ENCODE measurements at regions not wholly inside any gene's neighbourhood (a gene's known extent, or its start where the extent isn't known, plus 50 kb on each side); places are given as distances from the start of the nearest gene placed in this dataset.

DNA sequence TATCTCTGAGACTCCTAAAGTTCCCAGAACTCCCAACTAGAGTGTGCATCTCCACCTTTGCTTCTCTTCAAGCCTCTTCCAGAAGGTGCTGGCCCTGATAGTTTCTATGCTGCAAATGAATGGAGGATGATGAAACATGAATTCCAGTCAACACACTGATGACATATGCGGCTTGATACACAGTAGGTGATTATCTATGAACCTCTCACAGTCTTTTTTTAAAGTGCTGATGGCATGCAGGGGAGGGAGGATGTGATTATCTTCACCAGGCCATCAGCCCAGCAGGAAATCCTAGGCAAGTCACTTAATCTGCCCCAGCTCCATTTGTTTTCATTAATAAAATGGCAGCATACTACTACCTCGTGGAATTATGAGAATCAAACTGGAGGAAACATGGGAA is 548.5 kb downstream of the SOX6 start:
- no peak for DNase-seq
- H3K27me3 ChIP-seq: no peaks in the 10 kb centered on the region
- no peaks in the 10 kb centered on the region for H3K9me3 ChIP-seq
- H3K27ac ChIP-seq: no peak overlapping the region
- TF ChIP-seq, protein P1, sequence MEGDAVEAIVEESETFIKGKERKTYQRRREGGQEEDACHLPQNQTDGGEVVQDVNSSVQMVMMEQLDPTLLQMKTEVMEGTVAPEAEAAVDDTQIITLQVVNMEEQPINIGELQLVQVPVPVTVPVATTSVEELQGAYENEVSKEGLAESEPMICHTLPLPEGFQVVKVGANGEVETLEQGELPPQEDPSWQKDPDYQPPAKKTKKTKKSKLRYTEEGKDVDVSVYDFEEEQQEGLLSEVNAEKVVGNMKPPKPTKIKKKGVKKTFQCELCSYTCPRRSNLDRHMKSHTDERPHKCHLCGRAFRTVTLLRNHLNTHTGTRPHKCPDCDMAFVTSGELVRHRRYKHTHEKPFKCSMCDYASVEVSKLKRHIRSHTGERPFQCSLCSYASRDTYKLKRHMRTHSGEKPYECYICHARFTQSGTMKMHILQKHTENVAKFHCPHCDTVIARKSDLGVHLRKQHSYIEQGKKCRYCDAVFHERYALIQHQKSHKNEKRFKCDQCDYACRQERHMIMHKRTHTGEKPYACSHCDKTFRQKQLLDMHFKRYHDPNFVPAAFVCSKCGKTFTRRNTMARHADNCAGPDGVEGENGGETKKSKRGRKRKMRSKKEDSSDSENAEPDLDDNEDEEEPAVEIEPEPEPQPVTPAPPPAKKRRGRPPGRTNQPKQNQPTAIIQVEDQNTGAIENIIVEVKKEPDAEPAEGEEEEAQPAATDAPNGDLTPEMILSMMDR (IDR thresholded peaks at IDR 0.05): no peak
- no peak for TF ChIP-seq POLR2A (IDR thresholded peaks at IDR 0.05)
- WGBS, 2 donors: 78 to 91% methylated on average over 2 of the region's 2 CpGs
- H3K4me1 ChIP-seq: no peaks in the 10 kb centered on the region
- H3K36me3 ChIP-seq (ENCODE audit: low read depth, missing control alignments): no peaks in the 10 kb centered on the region
- intact Hi-C loops (cut with DNase I; ENCODE audit: low total_unique reads): no loop called here
- H3K4me3 ChIP-seq: no peak overlapping the region

DNA sequence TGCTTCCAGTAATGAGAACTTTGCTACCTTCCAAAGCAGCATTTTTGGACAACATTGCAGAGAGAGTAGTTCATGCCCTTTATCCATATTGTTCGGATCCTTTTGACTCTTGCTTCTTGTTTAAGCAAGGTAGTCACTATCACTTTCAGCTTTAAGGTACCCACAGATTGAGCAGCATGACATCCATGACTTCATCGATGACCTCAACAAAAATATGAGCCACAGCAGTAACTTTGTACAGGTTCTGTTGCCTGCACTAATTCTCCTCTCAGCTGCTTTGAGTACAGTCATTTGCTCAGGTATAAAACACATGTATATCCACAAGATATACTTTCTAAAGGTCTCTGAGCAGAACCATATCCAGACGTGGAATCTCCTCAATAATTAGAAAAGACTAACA is 546.3 kb downstream of the SOX6 start:
- WGBS, 2 donors: 93 to 97% methylated on average over 3 of the region's 3 CpGs
- TF ChIP-seq POLR2A (IDR thresholded peaks at IDR 0.05): no peak
- TF ChIP-seq, protein P1 (IDR thresholded peaks at IDR 0.05): no peak
- Histone ChIP-seq H3K27me3 (no peaks in the 10 kb centered on the region), H3K4me3 (no peak overlapping the region), H3K36me3 (ENCODE audit: low read depth, missing control alignments) (no peaks in the 10 kb centered on the region), H3K9me3 (no peaks in the 10 kb centered on the region), H3K27ac (no peak overlapping the region), H3K4me1 (no peaks in the 10 kb centered on the region)
- no peak for DNase-seq
- intact Hi-C loops (cut with DNase I; ENCODE audit: low total_unique reads): no loop called here

- intact Hi-C loops (cut with DNase I; ENCODE audit: low total_unique reads): no loop called here
- Histone ChIP-seq H3K4me1 (no peaks in the 10 kb centered on the region), H3K9me3 (no peaks in the 10 kb centered on the region), H3K27me3 (no peaks in the 10 kb centered on the region), H3K27ac (no peak overlapping the region), H3K4me3 (no peak overlapping the region), H3K36me3 (ENCODE audit: low read depth, missing control alignments) (no peaks in the 10 kb centered on the region)
- TF ChIP-seq POLR2A (IDR thresholded peaks at IDR 0.05): no peak
- 53 to 58% methylated on average over 2 of the region's 2 CpGs for WGBS, 2 donors
- DNase-seq: no peak
These were observed 545.8 kb downstream of the SOX6 start for GRCh38 chr11:15810525-15810924.

GRCh38 chr11:15815246-15816195 is 540.8 kb downstream of the SOX6 start:
- intact Hi-C loops (cut with DNase I; ENCODE audit: low total_unique reads): no loop called here
- H3K36me3 ChIP-seq (ENCODE audit: low read depth, missing control alignments): no peaks in the 10 kb centered on the region
- TF ChIP-seq, protein P1 (IDR thresholded peaks at IDR 0.05): no peak
- no peak for TF ChIP-seq POLR2A (IDR thresholded peaks at IDR 0.05)
- no peak overlapping the region for H3K4me3 ChIP-seq
- no peaks in the 10 kb centered on the region for H3K9me3 ChIP-seq
- peaks cover 22% of the 10 kb centered on the region for H3K4me1 ChIP-seq
- H3K27ac ChIP-seq: no peak overlapping the region
- no peak for DNase-seq
- H3K27me3 ChIP-seq: no peaks in the 10 kb centered on the region
- WGBS, 2 donors: 77 to 87% methylated on average over 4 of the region's 4 CpGs

DNA sequence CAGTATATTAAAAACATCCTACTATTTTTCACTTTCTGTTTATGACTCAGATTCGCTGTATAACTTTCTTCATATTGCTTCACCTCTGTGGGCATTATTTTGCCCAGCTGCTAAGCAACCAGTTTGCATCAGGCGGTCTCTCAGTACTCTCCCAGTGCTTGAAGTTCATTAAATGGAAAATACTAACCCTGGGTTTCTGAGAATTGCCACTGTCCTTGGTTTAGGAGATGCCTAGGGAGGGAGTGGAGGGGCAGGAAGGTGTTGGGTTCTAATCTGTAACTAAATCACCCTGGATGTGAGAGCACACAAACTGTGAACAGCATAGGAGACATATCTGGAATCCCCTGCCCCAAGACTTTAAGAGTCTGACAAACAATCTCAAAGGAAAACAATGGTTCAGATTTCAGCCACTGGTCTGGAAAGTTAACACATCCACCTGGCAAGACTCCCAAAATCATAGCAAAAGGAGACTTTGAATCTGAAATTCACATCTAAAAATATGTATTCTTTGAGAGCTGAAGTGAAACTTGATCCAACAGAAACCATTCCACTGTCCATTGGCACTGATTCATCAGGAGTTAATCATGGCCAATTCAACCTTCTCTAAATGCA is 540.0 kb downstream of the SOX6 start:
- no peak for DNase-seq
- H3K4me1 ChIP-seq: peaks cover 22% of the 10 kb centered on the region

More for the DNA sequence above, 540.0 kb downstream of the SOX6 start:
- no peak for TF ChIP-seq POLR2A (IDR thresholded peaks at IDR 0.05)
- TF ChIP-seq, protein P1 (IDR thresholded peaks at IDR 0.05): no peak
- WGBS, 2 donors: 72 to 83% methylated on average over 2 of the region's 2 CpGs
- H3K36me3 ChIP-seq (ENCODE audit: low read depth, missing control alignments): no peaks in the 10 kb centered on the region
- no peaks in the 10 kb centered on the region for H3K9me3 ChIP-seq
- intact Hi-C loops (cut with DNase I; ENCODE audit: low total_unique reads): no loop called here
- H3K27ac ChIP-seq: no peak overlapping the region
- H3K27me3 ChIP-seq: no peaks in the 10 kb centered on the region
- H3K4me3 ChIP-seq: no peak overlapping the region
